ENCODE measurements at regions not wholly inside any gene's neighbourhood (a gene's known extent, or its start where the extent isn't known, plus 50 kb on each side); places are given as distances from the start of the nearest gene placed in this dataset.

DNA sequence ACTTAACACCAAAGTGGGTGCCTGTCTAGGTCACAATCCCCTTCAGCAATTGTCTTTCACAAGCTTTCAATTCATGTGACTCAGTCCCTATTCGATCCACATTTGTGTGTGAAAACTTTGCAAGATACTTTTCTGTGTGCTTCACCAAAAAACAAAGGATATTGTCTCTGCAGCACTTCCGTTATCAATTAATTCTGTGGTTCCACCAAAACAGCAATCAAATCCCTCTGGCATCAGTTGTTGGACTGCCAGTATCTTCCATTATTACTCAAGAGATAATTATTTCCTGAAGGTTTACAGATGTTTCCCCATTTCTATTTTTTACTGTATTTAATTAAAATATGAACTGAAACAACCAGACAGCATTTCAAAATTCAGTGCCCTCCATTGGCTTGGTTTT is 481.4 kb downstream of the SUCLA2 start:
- peaks cover 0 to 6% (median 0%) of the 10 kb centered on the region in 9 donors for H3K4me1 ChIP-seq
- no peak overlapping the region for H3K27ac ChIP-seq
- ATAC-seq (no peak), DNase-seq (no peak)
- 26 to 34% methylated on average over 2 of the region's 2 CpGs for WGBS, 2 donors
- H3K27me3 ChIP-seq = no peaks in the 10 kb centered on the region
- TF ChIP-seq, protein P1, sequence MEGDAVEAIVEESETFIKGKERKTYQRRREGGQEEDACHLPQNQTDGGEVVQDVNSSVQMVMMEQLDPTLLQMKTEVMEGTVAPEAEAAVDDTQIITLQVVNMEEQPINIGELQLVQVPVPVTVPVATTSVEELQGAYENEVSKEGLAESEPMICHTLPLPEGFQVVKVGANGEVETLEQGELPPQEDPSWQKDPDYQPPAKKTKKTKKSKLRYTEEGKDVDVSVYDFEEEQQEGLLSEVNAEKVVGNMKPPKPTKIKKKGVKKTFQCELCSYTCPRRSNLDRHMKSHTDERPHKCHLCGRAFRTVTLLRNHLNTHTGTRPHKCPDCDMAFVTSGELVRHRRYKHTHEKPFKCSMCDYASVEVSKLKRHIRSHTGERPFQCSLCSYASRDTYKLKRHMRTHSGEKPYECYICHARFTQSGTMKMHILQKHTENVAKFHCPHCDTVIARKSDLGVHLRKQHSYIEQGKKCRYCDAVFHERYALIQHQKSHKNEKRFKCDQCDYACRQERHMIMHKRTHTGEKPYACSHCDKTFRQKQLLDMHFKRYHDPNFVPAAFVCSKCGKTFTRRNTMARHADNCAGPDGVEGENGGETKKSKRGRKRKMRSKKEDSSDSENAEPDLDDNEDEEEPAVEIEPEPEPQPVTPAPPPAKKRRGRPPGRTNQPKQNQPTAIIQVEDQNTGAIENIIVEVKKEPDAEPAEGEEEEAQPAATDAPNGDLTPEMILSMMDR (IDR thresholded peaks at IDR 0.05) = no peak
- intact Hi-C loops (cut with DNase I) = no loop called here
- H3K36me3 ChIP-seq = no peaks in the 10 kb centered on the region
- peaks cover 0 to 20% (median 6%) of the 10 kb centered on the region in 11 donors for H3K9me3 ChIP-seq
- H3K4me3 ChIP-seq = no peak overlapping the region

DNA sequence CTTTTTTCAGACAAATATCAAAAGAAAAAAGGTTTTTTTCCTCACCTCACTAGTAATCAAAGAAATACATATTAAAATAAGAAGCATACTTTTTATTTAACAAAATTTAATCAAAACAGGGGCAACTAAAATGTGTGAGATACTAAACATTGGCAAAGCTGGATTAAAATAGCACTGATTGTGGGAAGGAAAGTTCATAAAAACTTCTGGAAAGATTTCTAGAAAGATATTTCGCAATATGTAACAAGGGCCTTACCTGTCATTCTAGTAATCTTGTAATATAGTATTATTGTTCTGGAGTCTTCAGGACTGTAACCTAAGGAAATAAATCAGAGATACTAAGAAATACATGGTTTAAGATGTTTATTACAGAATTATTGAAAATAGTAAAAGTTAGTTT is 482.5 kb downstream of the SUCLA2 start:
- peaks cover 0 to 6% (median 0%) of the 10 kb centered on the region in 9 donors for H3K4me1 ChIP-seq
- WGBS, 2 donors = 95 to 98% methylated on average over 1 of the region's 1 CpG
- no peak overlapping the region for H3K27ac ChIP-seq
- no peaks in the 10 kb centered on the region for H3K36me3 ChIP-seq
- H3K9me3 ChIP-seq = peaks cover 0 to 26% (median 6%) of the 10 kb centered on the region in 11 donors
- H3K4me3 ChIP-seq = no peak overlapping the region
- intact Hi-C loops (cut with DNase I) = no loop called here
- no peaks in the 10 kb centered on the region for H3K27me3 ChIP-seq
- DNase-seq (no peak), ATAC-seq (no peak)
- TF ChIP-seq, protein P1 (IDR thresholded peaks at IDR 0.05) = no peak

DNA sequence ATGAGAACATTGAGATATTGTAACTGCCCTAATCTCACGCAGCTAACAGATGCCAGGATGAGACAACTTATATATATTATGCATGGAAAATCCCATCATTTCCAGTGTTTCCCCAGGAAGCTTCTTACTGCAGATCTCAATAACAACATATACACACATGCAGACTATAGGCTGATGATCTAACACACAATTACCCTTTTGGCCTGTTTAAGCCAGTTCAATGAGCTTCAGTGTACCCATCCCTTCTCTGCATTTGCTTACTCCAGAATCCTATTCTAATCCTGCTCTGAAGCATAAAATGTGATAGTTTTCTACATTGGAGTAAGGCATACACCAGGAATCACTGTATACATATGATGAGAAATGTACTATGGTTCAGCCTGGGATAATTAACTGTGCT is 489.4 kb downstream of the SUCLA2 start:
- TF ChIP-seq, protein P1 (IDR thresholded peaks at IDR 0.05) = no peak
- no peak for DNase-seq
- Histone ChIP-seq H3K36me3 (no peaks in the 10 kb centered on the region), H3K27ac (no peak overlapping the region), H3K9me3 (peaks cover 0 to 22% (median 6%) of the 10 kb centered on the region in 11 donors), H3K4me3 (no peak overlapping the region), H3K4me1 (peaks cover 0 to 3% (median 0%) of the 10 kb centered on the region in 9 donors), H3K27me3 (no peaks in the 10 kb centered on the region)
- intact Hi-C loops (cut with DNase I) = no loop called here
- WGBS, 2 donors = 84 to 85% methylated on average over 1 of the region's 1 CpG
- ATAC-seq = no peak

DNA sequence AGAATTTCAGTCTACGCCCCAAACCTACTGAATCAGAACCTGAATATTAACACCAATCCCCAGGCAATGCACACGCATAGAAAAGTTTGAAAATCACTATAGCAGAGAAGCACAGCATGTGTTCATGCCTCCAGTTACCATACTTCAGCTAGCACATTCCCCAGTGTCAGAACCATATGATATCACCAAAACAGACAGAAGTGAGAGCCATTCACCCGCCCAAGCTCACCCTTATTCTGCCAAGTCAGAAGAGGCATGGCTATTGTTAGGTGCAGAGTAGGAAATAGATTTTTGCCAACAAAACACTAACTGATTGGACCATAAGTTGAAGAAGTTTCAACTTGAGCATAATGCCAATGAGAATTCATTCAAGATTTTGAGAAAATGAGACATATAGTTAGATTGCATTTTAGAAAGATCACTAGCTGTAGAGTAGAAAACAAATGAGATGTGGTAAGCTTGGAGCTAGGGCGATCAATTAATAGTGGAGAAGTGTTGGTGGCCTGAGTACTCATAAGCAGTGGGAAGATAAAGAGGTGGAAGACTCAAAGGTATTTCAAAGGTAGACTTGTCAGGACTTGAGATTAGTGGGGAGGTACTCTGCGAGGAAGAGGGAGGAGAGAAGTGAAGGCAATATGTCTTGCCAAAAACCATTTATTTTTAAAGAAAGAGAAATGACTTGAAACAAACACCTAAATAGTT is 492.4 kb downstream of the SUCLA2 start:
- 54 to 61% methylated on average over 5 of the region's 5 CpGs for WGBS, 2 donors
- intact Hi-C loops (cut with DNase I) = loop anchor here in 2 of 10 donors (5.0 to 10.0 kb wide), 2 partner anchors 34 to 84 kb away; no protein-coding TSS in a partner anchor
- Histone ChIP-seq H3K36me3 (no peaks in the 10 kb centered on the region), H3K4me1 (peaks cover 0 to 3% (median 0%) of the 10 kb centered on the region in 9 donors), H3K4me3 (no peak overlapping the region), H3K9me3 (no peaks in the 10 kb centered on the region), H3K27me3 (no peaks in the 10 kb centered on the region), H3K27ac (peak overlapping the region in 7 of 10 donors; percentile 12 to 76 (median 54))
- TF ChIP-seq, protein P1 (IDR thresholded peaks at IDR 0.05) = no peak
- DNase-seq (peak in 1 of 2 donors; percentile 38), ATAC-seq (peak; percentile 88 to 99 (median 94))
